ENCODE measurements at regions not wholly inside any gene's neighbourhood (a gene's known extent, or its start where the extent isn't known, plus 50 kb on each side); places are given as distances from the start of the nearest gene placed in this dataset.

DNA sequence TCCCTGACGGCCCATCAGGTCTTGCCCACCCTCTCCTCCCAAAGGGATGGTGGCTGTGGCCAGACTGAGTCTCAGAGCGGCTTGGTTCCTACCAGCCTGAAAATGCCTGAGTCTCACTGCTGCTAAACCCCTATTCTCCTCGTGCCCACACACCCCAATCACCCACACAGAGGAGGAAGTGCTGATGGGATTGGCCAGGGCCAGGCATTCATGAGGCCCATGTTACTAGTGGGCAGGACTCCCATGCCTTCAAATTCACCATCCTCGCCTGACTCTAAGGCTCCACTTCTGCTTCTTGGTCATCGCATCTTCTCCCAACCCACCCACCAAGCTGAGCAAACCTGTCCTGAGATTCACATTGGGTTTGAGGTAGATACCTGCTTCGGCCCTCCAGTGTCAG, 80.1 kb upstream of the CST7 start:
- TF ChIP-seq EZH2 (IDR thresholded peaks at IDR 0.05) (no peak), EZH2phosphoT487 (IDR thresholded peaks at IDR 0.05) (no peak)
- TF ChIP-seq, protein P1, sequence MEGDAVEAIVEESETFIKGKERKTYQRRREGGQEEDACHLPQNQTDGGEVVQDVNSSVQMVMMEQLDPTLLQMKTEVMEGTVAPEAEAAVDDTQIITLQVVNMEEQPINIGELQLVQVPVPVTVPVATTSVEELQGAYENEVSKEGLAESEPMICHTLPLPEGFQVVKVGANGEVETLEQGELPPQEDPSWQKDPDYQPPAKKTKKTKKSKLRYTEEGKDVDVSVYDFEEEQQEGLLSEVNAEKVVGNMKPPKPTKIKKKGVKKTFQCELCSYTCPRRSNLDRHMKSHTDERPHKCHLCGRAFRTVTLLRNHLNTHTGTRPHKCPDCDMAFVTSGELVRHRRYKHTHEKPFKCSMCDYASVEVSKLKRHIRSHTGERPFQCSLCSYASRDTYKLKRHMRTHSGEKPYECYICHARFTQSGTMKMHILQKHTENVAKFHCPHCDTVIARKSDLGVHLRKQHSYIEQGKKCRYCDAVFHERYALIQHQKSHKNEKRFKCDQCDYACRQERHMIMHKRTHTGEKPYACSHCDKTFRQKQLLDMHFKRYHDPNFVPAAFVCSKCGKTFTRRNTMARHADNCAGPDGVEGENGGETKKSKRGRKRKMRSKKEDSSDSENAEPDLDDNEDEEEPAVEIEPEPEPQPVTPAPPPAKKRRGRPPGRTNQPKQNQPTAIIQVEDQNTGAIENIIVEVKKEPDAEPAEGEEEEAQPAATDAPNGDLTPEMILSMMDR (IDR thresholded peaks at IDR 0.05) = no peak

Data from neural progenitor cell (in vitro differentiated cells).